OCI-LY7 (cell line): ENCODE measurements at regions not wholly inside any gene's neighbourhood (a gene's known extent, or its start where the extent isn't known, plus 50 kb on each side); places are given as distances from the start of the nearest gene placed in this dataset.
"Not testable (repeated sequence)": the region's sequence is repeated elsewhere in the genome, so short reads cannot be mapped to it uniquely, and the experiment has no call there.

Experiments used
- BruUV-seq: library from RNA; stranded (reverse); fragments of 400-500 nt; replicated peaks from 2 replicates; lab custom pipeline; 2021; lab: Mats Ljungman, UMichigan
- CTCF ChIA-PET: fragments of 300-600 bp; sonication (Branson Sonifier 250); formaldehyde crosslinking; loops from one replicate; lab custom pipeline; 2022; ENCODE audit warnings: antibody characterized with exemption; ENCODE audit not compliant: unreplicated experiment; lab: Charles Lee
- POLR2A ChIA-PET: fragments of 300-600 bp; sonication (Branson Sonifier 250); formaldehyde crosslinking; loops from one replicate; lab custom pipeline; 2022; ENCODE audit warnings: antibody characterized with exemption; lab: Charles Lee
- DNase-seq: peaks from one replicate; pipeline ENCODE4 v3.0.0-alpha.2; 2015; ENCODE audit warnings: low spot score
- H2AFZ ChIP-seq: fragments of 200-600 bp; sonication (generic), shearing (Covaris generic); 2 replicates; pipeline ENCODE4 v1.6.1; 2014; ENCODE audit warnings: mild to moderate bottlenecking, antibody characterized with exemption, low read length, moderate library complexity
- H3K27ac ChIP-seq: fragments of 200-600 bp; sonication (generic); 2 replicates; pipeline ENCODE4 v1.5.1; 2014; ENCODE audit warnings: mixed run types, low read depth, mild to moderate bottlenecking, moderate library complexity, low read length, inconsistent platforms; ENCODE audit not compliant: poor library complexity, severe bottlenecking
- H3K36me3 ChIP-seq: fragments of 200-600 bp; sonication (generic); 2 replicates; pipeline ENCODE4 v1.6.1; 2014; ENCODE audit warnings: mild to moderate bottlenecking, antibody characterized with exemption, low read length, moderate library complexity, mixed read lengths; ENCODE audit not compliant: insufficient read depth
- H3K4me1 ChIP-seq: fragments of 200-600 bp; sonication (generic); 2 replicates; pipeline ENCODE4 v1.5.1; 2014; ENCODE audit warnings: mild to moderate bottlenecking, low read length; ENCODE audit not compliant: insufficient read depth, poor library complexity, severe bottlenecking
- H3K4me2 ChIP-seq: fragments of 200-600 bp; sonication (generic); 2 replicates; pipeline ENCODE4 v1.6.1; 2014; ENCODE audit warnings: mild to moderate bottlenecking, low read length
- H3K4me3 ChIP-seq: fragments of 200-600 bp; sonication (generic); 2 replicates; pipeline ENCODE4 v1.5.1; 2014; ENCODE audit warnings: mild to moderate bottlenecking, low read depth, low read length; ENCODE audit not compliant: poor library complexity, severe bottlenecking
- H3K79me2 ChIP-seq: fragments of 200-600 bp; sonication (generic); 2 replicates; pipeline ENCODE4 v1.6.1; 2016; ENCODE audit warnings: low read depth, mild to moderate bottlenecking, low read length, moderate library complexity, mixed read lengths; ENCODE audit not compliant: insufficient read depth
- H3K9me2 ChIP-seq: fragments of 200-600 bp; sonication (generic); 2 replicates; pipeline ENCODE4 v1.6.1; 2016; ENCODE audit warnings: mild to moderate bottlenecking, low read length, mixed read lengths; ENCODE audit not compliant: insufficient read depth
- H3K9me3 ChIP-seq: fragments of 200-600 bp; sonication (generic); 2 replicates; pipeline ENCODE4 v1.6.1; 2014; ENCODE audit warnings: mild to moderate bottlenecking, mixed run types, low read length, mixed read lengths
- H4K20me1 ChIP-seq: fragments of 200-600 bp; sonication (generic); 2 replicates; pipeline ENCODE4 v1.6.1; 2014; ENCODE audit warnings: mild to moderate bottlenecking, antibody characterized with exemption, low read length, moderate library complexity, mixed read lengths; ENCODE audit not compliant: insufficient read depth
- EZH2phosphoT487 ChIP-seq: fragments of 200-600 bp; sonication (generic); IDR thresholded peaks from 2 replicates; pipeline ENCODE4 v1.6.1; 2018; ENCODE audit warnings: low read depth, borderline replicate concordance, mild to moderate bottlenecking, mixed run types, antibody characterized with exemption, low read length, moderate library complexity, mixed read lengths
- intact Hi-C: fragments of 100-400 bp; cut with micrococcal nuclease; formaldehyde crosslinking; loops from one replicate; pipeline ENCODE4 v1.10.0; 2022; ENCODE audit not compliant: unreplicated experiment
- TF ChIP-seq, protein P1 (sequence below): fragments of 200-600 bp; sonication (generic); conservative IDR thresholded peaks from 2 replicates; pipeline ENCODE4 v1.5.1; 2014; ENCODE audit warnings: mild to moderate bottlenecking, antibody characterized with exemption, low read length, moderate library complexity, mixed read lengths

- H3K4me2 ChIP-seq: no peak overlapping the region
- H3K79me2 ChIP-seq: no peaks in the 10 kb centered on the region
- H3K9me2 ChIP-seq: no peaks in the 10 kb centered on the region
- H3K9me3 ChIP-seq: no peaks in the 10 kb centered on the region
- no TSS peak for BruUV-seq
- TF ChIP-seq, protein P1, sequence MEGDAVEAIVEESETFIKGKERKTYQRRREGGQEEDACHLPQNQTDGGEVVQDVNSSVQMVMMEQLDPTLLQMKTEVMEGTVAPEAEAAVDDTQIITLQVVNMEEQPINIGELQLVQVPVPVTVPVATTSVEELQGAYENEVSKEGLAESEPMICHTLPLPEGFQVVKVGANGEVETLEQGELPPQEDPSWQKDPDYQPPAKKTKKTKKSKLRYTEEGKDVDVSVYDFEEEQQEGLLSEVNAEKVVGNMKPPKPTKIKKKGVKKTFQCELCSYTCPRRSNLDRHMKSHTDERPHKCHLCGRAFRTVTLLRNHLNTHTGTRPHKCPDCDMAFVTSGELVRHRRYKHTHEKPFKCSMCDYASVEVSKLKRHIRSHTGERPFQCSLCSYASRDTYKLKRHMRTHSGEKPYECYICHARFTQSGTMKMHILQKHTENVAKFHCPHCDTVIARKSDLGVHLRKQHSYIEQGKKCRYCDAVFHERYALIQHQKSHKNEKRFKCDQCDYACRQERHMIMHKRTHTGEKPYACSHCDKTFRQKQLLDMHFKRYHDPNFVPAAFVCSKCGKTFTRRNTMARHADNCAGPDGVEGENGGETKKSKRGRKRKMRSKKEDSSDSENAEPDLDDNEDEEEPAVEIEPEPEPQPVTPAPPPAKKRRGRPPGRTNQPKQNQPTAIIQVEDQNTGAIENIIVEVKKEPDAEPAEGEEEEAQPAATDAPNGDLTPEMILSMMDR: no peak
- no peak for TF ChIP-seq EZH2phosphoT487
- H4K20me1 ChIP-seq: no peaks in the 10 kb centered on the region
- no peaks in the 10 kb centered on the region for H3K4me1 ChIP-seq
- no peak for DNase-seq
- H3K36me3 ChIP-seq: no peaks in the 10 kb centered on the region
- H3K4me3 ChIP-seq: no peak overlapping the region
- intact Hi-C loops: no loop called here
- H2AFZ ChIP-seq: no peak overlapping the region
- CTCF ChIA-PET: no interaction called here
- POLR2A ChIA-PET: no interaction called here
- no peak overlapping the region for H3K27ac ChIP-seq
These were observed 122.1 kb upstream of the FBXL17 start for GRCh38 chr5:108503986-108504385.

GRCh38 chr5:108495615-108496014 lies 113.7 kb upstream of the FBXL17 start:
- H3K36me3 ChIP-seq, H3K79me2 ChIP-seq, CTCF ChIA-PET, H2AFZ ChIP-seq, H3K9me3 ChIP-seq, POLR2A ChIA-PET, BruUV-seq, H4K20me1 ChIP-seq, H3K4me3 ChIP-seq, H3K27ac ChIP-seq, H3K4me2 ChIP-seq, H3K4me1 ChIP-seq, intact Hi-C loops, H3K9me2 ChIP-seq, DNase-seq: not testable (repeated sequence)

DNA sequence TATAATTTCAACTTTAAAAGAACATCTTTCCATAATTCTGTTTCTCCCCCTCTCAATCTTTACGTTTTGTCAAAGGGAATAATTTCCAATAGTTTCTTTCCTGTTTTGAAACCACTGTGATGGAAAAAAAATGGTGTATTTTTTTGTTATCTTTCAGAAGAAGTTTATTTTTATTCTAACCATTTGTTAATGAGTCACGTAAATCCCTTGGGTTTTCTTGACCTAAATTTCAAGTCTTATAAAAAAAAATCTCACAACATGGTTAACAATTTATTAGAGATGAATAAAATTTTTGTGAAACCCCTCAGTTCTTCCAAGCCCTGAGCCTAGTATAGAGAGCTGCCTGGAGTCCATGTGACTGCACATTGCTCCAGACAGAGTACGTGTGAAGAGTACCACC lies 106.1 kb upstream of the FBXL17 start:
- intact Hi-C loops: no loop called here
- CTCF ChIA-PET: no interaction called here

More for the DNA sequence above, 106.1 kb upstream of the FBXL17 start:
- H3K9me3 ChIP-seq: no peaks in the 10 kb centered on the region
- no peaks in the 10 kb centered on the region for H3K9me2 ChIP-seq
- no peak overlapping the region for H3K27ac ChIP-seq
- POLR2A ChIA-PET: no interaction called here
- no peak overlapping the region for H2AFZ ChIP-seq
- H3K4me2 ChIP-seq: no peak overlapping the region
- DNase-seq: no peak
- BruUV-seq: no TSS peak
- no peaks in the 10 kb centered on the region for H4K20me1 ChIP-seq
- no peak for TF ChIP-seq EZH2phosphoT487
- TF ChIP-seq, protein P1: no peak
- no peaks in the 10 kb centered on the region for H3K36me3 ChIP-seq
- H3K4me3 ChIP-seq: no peak overlapping the region
- H3K4me1 ChIP-seq: no peaks in the 10 kb centered on the region
- no peaks in the 10 kb centered on the region for H3K79me2 ChIP-seq
